Nephron progenitor cell (in vitro differentiated cells): ENCODE measurements at regions not wholly inside any gene's neighbourhood (a gene's known extent, or its start where the extent isn't known, plus 50 kb on each side); places are given as distances from the start of the nearest gene placed in this dataset.

Experiments used
- DNase-seq: peaks from one replicate; pipeline ENCODE4 v3.0.0; 2021
- H3K27ac Mint-ChIP-seq: 2 replicates; pipeline ENCODE4 v1.8.0; 2021; ENCODE audit warnings: mild to moderate bottlenecking, moderate library complexity, mixed read lengths
- H3K27me3 Mint-ChIP-seq: 2 replicates; pipeline ENCODE4 v1.8.0; 2021; ENCODE audit warnings: mild to moderate bottlenecking, low read depth, mixed read lengths; ENCODE audit not compliant: poor library complexity
- H3K36me3 Mint-ChIP-seq: 2 replicates; pipeline ENCODE4 v1.8.0; 2021; ENCODE audit warnings: low read depth, mixed read lengths
- H3K4me1 Mint-ChIP-seq: 2 replicates; pipeline ENCODE4 v1.8.0; 2021; ENCODE audit warnings: mixed read lengths
- H3K4me3 Mint-ChIP-seq: 2 replicates; pipeline ENCODE4 v1.8.0; 2021; ENCODE audit warnings: mild to moderate bottlenecking, moderate library complexity, mixed read lengths
- H3K9me3 Mint-ChIP-seq: 2 replicates; pipeline ENCODE4 v1.8.0; 2021; ENCODE audit warnings: mild to moderate bottlenecking, moderate library complexity, mixed read lengths
- CTCF ChIP-seq: fragments of 200-600 bp; sonication (generic); IDR thresholded peaks from 2 replicates; pipeline ENCODE4 v1.5.0; 2021; ENCODE audit warnings: antibody characterized with exemption

- H3K36me3 Mint-ChIP-seq: peaks cover under 1% of the 10 kb centered on the region
- no peak overlapping the region for H3K27ac Mint-ChIP-seq
- H3K27me3 Mint-ChIP-seq: peaks cover 8% of the 10 kb centered on the region
- no peak overlapping the region for H3K4me3 Mint-ChIP-seq
- no peak for DNase-seq
- no peak for TF ChIP-seq CTCF
- H3K9me3 Mint-ChIP-seq: no peaks in the 10 kb centered on the region
- peaks cover 9% of the 10 kb centered on the region for H3K4me1 Mint-ChIP-seq
Measured at GRCh38 chr12:127998988-127999387, 268.0 kb upstream of the TMEM132C start.

GRCh38 chr12:128004383-128004938 lies 262.5 kb upstream of the TMEM132C start:
- DNase-seq: no peak
- no peak overlapping the region for H3K4me3 Mint-ChIP-seq
- peaks cover 11% of the 10 kb centered on the region for H3K27me3 Mint-ChIP-seq
- H3K4me1 Mint-ChIP-seq: peaks cover 24% of the 10 kb centered on the region
- H3K36me3 Mint-ChIP-seq: no peaks in the 10 kb centered on the region
- H3K9me3 Mint-ChIP-seq: no peaks in the 10 kb centered on the region
- no peak for TF ChIP-seq CTCF
- no peak overlapping the region for H3K27ac Mint-ChIP-seq

- TF ChIP-seq CTCF: no peak
- Mint-ChIP-seq H3K27ac (no peak overlapping the region), H3K4me3 (no peak overlapping the region), H3K9me3 (no peaks in the 10 kb centered on the region), H3K4me1 (peaks cover 19% of the 10 kb centered on the region), H3K36me3 (no peaks in the 10 kb centered on the region), H3K27me3 (peaks cover 7% of the 10 kb centered on the region)
- DNase-seq: no peak
Measured at GRCh38 chr12:128007250-128007649, 259.7 kb upstream of the TMEM132C start.

- no peak for TF ChIP-seq CTCF
- H3K4me3 Mint-ChIP-seq: no peak overlapping the region
Measured at GRCh38 chr12:128008341-128008740, 258.6 kb upstream of the TMEM132C start.

GRCh38 chr12:128009108-128009507 lies 257.9 kb upstream of the TMEM132C start:
- no peak for DNase-seq
- H3K27ac Mint-ChIP-seq: no peak overlapping the region
- no peak overlapping the region for H3K4me3 Mint-ChIP-seq
- H3K9me3 Mint-ChIP-seq: no peaks in the 10 kb centered on the region
- H3K4me1 Mint-ChIP-seq: peaks cover 20% of the 10 kb centered on the region
- peaks cover 13% of the 10 kb centered on the region for H3K27me3 Mint-ChIP-seq
- H3K36me3 Mint-ChIP-seq: no peaks in the 10 kb centered on the region
- TF ChIP-seq CTCF: no peak

More at GRCh38 chr12:128008341-128008740, 258.6 kb upstream of the TMEM132C start:
- no peak for DNase-seq
- peaks cover 9% of the 10 kb centered on the region for H3K27me3 Mint-ChIP-seq
- peaks cover 19% of the 10 kb centered on the region for H3K4me1 Mint-ChIP-seq
- no peaks in the 10 kb centered on the region for H3K36me3 Mint-ChIP-seq
- H3K9me3 Mint-ChIP-seq: no peaks in the 10 kb centered on the region
- H3K27ac Mint-ChIP-seq: no peak overlapping the region

- peaks cover 8% of the 10 kb centered on the region for H3K27me3 Mint-ChIP-seq
- H3K27ac Mint-ChIP-seq: no peak overlapping the region
- no peaks in the 10 kb centered on the region for H3K9me3 Mint-ChIP-seq
- no peak overlapping the region for H3K4me3 Mint-ChIP-seq
- no peak for DNase-seq
- no peak for TF ChIP-seq CTCF
- H3K4me1 Mint-ChIP-seq: peaks cover 17% of the 10 kb centered on the region
- no peaks in the 10 kb centered on the region for H3K36me3 Mint-ChIP-seq
Measured at GRCh38 chr12:128012110-128012509, 254.9 kb upstream of the TMEM132C start.
